HG02642 (cell line): ENCODE measurements at regions not wholly inside any gene's neighbourhood (a gene's known extent, or its start where the extent isn't known, plus 50 kb on each side); places are given as distances from the start of the nearest gene placed in this dataset.
"Not testable (repeated sequence)": the region's sequence is repeated elsewhere in the genome, so short reads cannot be mapped to it uniquely, and the experiment has no call there.

Experiments
- ATAC-seq: cut with Tn5 transposase; IDR thresholded peaks from one replicate; pipeline ENCODE4 v1.9.1; 2021; ENCODE audit warnings: mild to moderate bottlenecking; ENCODE audit not compliant: unreplicated experiment, poor library complexity

DNA sequence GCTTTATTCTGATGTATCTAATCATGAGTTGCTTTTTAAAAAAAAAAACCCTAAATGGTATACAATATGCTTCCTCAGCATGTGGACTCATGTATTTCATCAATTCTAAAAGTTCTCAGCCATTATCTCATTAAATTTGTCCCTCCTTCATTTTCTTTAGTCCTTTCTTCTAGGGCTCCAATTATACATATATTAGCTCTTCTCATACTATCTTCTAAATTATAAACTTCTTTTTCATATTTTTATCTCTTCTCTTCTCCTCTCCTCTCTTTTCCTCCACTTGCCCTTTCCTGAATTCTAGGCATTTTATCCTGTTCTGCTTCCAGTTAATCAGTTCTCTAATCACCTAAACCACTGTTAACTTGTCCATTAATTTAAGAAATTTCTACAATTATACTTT, 55.0 kb upstream of the IL33 start:
- ATAC-seq = no peak

DNA sequence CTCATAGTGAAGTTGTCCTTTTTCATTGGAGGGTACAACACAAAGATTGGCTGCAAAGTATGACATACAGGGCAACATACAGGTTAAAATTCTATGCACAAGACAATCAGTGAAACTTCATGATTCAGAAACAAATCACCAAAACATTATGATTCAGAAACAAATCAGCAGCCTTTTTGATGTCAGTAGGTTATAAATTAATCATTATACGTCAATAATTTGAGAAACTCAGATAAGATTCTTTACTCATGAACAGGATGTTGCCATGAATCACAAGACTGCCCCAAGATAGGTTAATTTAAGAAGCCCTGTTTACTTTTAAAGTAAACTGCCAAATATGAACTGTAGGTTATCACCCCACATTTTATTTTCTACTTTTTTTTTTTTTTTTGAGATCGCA, 62.2 kb upstream of the IL33 start:
- no peak for ATAC-seq

DNA sequence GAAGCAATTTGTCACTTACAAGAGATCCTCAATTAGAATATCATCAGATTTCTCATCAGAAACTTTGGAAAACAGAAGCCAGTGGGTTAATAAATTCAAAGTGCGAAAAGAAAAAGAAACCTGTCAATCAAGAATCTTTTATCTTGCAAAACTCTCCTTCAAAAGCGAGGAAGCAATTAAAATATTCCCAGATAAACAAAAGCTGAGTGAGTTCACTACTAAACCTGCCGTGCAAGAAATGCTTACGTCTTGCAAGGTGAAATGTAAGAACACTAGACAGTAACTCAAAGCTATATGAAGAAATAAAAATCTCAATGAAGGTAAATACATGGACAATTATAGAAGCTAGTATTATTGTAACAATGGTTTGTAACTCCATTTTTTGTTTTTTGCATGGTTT, 62.8 kb upstream of the IL33 start:
- no peak for ATAC-seq

DNA sequence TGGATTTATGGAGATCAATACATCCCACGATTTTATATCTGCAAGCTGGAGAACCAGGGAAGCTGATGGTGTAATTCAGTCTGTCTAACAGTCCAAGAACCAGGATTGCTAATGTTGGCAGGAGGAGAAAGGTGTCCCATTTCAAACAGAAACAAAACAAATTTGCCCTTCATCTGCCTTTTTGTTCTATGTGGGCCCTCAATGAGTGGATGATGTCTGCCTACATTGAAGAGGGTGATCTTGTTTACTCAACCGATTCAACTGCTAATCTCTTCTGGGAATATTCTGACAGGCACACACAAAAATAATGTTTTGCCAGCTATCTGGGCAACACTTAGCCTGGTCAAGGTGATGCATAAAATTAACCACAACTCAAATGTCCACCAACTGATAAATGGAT, 65.1 kb upstream of the IL33 start:
- ATAC-seq = no peak

DNA sequence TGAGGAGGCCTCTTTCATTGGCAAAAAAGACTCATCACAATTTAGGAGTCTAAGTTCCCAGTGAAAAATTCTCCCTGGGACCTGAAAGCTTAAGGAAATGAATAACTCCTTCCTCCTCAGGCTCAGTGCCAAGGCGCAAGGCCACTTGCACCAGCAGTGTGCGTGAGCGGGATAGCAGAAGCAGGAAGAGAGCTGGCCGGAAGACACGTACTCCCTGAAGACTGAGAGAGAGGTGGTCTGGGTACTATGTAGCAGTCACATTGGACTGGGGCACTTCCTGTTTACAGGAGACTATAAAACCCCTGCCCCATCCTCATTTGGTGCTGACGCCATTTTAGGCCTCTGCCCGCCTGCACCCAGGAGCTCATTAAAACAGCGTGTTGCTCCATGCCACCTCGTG, 66.3 kb upstream of the IL33 start:
- ATAC-seq = no peak

DNA sequence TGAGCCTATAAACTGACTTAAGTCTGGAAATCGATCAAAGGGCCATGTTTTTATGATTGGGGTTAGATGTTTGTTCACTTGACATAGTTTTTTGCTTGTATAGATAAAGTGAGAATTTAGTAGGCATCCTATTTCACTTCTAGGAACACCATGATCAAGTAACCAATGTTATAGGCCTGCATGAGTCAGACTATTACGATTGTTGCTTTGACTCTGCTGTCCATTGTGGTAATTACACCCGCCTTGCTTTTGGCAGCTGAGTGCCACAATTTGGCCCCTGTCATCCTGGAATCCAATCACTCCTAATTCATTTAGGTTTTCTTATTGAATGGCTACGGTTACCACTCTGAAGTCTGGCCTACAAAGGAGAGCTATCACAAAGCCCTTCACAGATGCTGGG, 67.8 kb upstream of the IL33 start:
- ATAC-seq = no peak

DNA sequence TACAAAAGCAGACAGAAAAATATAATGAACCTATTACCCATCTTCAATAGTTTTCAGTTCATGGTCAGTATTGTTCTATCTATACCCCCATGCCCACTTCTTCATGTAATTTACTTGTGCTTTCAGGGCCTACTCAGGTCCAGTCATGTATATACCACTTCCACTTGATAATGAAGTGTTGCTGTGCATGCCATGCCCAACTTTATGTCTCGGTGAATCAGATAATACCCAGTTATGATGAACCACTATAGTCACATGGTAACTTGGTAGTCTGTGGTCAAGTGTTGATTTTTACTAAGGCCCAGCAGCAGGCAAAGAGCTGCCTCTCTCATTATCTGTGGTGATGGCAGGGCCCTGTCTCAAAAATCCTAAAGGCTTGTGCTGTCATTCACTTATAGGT, 70.7 kb upstream of the IL33 start:
- no peak for ATAC-seq

DNA sequence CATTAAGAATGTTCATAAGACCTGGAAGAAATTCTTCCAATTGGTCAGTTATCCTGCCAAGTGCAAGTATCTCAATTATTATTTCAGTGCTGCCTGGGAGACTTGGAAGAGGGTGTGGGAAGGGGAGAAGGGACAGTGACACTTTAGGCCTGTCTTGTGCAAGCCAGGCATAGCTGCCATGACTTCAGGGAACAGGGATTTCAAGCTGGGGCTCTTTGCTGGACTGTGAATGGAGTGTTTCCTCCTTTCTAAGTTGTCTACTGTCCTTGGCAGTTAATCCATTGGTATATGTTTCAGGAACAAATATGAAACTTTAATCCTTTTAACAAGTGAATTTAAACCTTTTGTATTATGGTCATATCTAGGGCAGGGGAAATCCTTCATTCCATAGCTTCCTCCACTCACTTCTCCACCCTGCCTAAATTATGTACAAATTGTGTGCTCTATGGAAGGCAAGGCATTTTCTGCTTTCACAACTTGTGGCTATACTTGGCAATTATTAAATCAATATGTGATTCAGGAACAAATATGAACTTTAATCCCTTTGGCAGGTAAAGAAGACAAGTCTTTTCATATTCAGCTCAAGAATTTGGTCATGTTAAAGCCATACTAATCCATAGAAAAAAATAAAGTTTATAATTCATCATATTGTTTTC, 72.7 kb upstream of the IL33 start:
- no peak for ATAC-seq

DNA sequence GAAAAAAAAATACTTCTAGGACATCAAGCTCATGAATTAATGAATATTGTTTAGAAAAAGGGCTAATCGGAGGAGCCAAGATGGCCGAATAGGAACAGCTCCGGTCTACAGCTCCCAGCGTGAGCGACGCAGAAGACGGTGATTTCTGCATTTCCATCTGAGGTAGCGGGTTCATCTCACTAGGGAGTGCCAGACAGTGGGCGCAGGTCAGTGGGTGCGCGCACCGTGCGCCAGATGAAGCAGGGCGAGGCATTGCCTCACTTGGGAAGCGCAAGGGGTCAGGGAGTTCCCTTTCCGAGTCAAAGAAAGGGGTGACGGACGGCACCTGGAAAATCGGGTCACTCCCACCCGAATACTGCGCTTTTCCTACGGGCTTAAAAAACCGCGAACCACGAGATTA, 79.8 kb upstream of the IL33 start:
- ATAC-seq = not testable (repeated sequence)

DNA sequence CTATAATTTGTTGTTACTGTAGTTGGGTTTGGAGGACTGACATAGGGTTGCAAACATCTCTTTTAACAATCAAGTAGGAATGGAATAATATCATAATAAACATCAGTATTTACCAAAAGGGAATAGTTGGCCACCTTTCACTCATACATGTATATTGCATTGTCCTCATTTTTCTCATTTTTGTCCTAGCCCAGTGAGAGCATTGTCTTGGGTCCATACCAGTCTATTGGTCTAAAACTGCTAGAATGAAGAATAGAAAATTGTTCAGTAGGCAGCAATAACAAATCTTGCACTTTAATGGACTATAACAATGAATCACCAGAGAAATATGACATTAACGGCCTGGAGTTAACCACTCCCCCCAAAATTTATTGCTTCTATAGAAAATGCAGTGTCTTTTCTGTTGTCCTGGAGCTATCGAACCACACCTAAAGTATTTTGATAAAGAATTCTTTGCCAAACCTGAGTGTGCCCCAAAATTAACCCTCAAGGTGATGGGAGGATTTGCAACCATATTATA, 80.9 kb upstream of the IL33 start:
- ATAC-seq = no peak

DNA sequence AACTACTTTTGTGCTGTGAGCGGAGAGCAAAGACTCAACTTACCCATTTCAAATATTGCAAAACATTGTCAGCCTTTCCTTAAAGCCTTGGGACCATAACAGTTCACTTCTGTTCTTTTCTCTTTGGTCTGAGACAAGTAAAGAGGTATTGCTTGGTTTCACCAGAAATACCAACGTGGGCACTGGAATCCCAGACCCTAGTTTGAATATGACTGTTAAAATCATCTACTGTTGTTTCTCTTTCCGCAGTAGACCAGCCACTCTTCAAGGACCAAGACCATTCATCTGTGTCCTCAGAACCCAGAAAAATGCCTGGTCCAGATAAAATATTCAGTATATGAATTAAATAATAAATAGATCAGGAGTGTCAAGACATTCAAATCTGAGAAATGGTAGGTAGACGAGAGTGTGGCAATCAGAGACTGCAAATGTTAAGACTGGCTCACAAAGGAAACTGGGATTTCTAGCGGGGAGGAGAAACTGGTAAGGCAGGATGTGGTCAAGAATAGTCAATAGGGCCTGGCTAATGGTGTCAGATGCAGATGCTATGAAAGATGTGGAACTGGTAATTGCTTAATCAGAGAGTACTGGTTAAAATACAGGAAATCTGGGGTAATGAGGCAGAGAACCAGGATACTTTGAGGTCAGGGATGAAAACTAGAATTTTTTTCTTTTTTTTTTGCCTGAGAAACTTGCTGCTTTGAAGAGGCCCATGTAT, 82.1 kb upstream of the IL33 start:
- peak; percentile 83 for ATAC-seq

DNA sequence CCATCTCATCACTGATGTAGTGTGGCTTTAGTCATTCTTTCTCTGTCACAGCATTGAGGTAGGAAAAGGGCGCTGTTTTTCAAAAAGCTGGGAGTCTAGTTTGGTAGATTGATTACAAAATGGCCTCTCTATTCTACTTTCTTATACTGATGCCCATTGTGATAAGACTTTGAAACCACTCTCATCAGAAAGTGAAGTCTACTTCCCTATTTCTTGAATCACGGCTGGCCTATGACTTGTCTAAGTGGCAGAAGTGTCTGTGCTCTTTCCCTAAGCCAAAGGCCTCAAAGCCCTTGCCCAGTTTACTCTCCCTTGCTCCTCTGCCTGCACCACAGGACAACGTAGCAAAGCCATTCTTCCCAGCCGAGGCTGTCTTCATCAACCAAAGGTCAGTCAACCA, 83.0 kb upstream of the IL33 start:
- no peak for ATAC-seq

DNA sequence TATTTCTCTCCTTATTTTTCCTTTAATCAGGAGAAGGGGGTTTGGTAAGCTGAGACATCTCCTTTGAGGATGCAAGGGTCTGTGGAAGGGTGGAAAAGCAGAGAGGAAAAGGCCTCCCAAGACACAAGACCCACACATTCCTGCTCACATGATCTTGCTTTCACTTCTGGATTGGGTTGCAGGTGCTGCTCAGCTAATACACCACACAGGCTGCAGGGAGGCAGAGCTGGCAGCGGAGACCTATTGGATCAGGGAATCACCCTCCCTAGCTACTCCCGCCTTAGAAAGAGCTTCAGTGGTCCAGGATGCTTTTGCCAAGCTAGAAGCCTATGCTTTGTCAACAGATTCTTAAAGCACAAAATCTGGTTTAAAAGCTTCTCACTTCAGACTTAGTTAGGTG, 87.6 kb upstream of the IL33 start:
- no peak for ATAC-seq

DNA sequence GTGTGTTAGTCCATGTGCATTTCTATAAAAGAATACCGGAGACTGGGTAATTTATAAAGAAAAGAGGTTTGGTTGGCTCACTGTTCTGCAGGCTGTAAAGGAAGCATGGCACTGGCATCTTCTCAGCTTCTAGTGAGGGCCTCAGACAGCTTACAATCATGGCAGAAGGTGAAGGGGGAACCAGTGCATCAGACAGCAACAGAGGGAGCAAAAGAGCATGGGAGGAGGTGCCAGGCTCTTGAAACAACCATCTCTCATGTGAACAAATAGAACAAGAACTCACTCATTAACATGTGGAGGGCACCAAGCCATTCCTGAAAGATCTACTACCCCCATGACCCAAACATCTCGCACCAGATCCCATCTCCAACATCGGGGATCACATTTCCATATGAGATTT, 89.2 kb upstream of the IL33 start:
- ATAC-seq = no peak

DNA sequence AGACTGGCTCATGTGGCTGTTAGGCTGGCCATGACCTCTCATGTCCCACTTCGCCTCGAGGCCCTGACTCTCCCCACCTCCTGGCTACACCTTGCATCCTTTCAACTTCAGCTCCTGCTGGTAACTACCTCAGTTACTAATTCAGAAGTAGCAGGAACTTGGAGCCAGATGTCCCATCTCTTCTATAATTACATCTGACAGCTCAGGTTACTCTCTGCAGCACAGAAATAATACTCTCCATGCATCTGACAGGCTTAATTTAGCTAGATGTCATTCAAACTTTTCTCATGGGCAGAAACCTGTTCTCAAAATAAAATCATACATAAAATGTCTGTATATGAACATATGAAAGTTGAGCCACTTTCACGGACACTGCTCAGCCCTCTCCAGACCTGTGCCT, 92.2 kb upstream of the IL33 start:
- no peak for ATAC-seq

DNA sequence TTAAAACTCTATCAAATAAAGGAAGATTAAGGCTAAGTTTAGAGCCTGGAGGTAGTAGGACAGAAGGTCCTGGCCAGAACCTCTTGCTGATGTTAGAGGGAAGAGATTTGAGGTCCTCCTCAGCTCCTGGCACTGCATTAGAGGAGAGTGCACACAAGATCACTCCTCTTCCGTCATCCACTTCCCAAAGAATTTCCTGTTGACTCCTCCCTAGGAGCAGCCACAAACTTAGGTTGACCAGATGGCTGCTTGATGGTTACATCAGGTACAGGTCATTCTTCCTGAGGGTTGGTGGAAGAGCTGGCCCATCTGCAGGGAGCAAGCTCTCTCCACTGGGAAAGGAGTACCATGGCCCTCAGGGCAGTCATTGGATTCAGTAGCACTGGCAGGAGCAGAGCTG, 93.9 kb upstream of the IL33 start:
- no peak for ATAC-seq

DNA sequence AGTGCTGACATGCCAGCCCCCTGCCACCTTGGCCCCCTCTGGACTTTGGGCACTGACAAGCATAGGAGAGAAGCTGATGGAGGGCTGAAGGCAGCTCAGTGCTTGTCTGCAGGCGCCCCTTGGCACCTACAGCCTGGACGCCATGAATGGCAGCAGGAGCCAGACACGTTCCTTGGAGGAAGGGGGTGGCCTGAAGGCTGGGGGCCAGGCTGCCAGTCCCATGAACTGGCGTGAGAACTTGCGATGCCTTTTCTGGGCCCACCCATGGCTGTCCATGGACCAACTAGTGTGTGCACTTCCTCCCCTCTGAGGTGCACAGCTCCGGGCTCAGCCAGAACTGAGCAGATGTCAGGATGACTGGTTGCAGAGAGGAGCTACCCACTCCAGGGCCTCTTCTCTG, 99.0 kb upstream of the RANBP6 start:
- ATAC-seq = no peak

DNA sequence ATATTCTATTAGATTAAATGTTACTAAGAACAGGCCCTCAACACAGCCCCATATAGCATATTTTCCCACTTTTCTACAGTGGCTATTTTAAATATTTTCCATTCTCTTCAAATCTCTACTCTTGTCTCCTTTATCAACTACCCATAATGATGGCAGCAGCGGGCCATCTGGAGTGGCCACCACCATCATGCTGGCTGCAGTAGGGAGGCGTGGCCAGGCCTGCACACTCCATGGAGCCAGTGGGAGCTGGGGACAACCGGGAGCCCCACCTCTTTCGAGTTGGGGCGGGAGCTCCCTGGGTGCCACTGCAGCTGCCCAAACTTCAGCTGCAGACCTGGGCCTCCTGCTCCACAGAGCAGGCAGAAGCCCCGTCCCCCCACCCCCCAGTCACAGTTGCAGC, 98.4 kb upstream of the RANBP6 start:
- no peak for ATAC-seq

DNA sequence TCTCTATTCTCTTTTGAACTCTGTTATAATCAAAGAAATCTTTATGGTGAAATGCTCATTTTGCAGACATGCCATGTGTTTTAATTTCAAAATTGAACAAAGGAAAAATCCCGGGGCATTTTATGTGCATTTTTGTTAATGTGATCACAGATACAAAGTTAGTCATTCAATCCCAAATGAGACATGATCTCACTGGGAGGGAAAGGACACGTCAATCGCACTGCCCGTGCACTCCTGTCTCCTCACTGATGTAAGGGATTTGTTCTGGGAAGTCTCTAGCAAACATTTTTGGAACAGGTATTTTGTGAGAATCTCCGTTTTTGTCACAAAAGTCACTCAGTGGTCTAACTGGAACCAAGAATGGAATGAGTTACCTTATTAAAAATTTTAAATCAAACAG, 97.9 kb upstream of the RANBP6 start:
- ATAC-seq = no peak

DNA sequence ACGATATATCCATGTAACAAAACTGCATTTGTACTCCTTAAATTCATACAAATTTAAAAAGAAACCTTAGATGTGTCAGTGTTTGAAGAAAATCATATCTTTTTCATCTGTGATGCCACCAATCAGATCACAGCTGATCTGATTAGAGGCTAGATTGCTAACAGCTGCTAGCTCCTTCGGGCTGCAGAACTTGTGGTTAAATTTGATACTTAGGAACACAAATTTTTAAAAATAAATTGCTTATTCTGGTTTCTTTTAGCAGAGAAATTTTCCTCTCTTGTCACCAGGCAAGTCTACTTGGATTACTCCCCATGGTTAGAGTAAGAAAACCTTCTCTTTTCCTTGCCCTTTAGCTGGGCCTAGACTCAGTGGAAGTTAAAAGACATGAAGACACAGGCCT, 94.6 kb upstream of the RANBP6 start:
- no peak for ATAC-seq

DNA sequence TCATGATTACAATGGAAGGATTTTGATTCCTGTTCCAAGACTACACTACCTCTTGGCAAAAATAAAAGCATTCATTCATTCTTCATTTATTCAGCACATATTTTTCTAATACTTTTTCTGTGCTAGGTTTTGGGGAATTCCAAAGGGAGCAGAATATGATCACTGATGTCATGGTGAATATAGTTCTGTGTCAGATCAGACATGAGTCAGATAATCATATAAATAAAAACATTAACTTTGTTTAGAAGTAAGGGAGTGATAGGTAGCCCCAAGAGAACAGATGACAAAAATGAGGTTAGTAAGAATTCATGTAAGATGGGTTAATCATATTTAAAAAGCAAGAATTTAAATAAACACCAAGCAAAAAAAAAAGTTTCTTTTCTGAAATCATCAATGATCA, 94.1 kb upstream of the RANBP6 start:
- ATAC-seq = no peak

DNA sequence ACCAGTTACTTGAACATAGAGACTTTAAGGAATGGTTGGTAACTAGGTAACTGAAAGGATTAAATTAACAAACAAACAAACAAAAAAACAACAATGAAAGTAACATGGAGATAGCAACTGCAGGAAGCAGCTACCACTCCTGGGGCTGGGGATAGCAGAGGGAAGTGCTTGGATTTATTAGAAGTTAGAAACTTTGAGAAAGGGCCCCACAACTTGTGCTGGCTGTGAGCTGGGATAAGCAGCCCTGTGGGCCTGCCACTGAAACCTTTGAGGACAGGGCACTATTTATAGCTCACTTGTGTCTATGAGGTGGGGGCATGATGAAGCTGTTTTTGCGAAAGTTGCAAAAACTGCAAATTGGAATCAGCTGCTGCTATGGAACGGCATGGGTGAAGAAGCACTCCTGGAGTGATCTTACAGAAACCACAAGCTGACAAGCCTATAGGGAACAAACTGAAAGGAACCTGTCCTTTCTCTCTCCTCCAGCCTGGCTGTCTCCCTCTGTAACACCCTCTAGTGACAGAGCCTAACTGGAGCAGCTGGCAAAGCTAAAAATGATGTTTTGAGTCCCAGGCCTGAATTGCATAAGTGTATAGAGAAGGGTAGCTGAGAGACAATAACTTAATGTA, 91.4 kb upstream of the RANBP6 start:
- ATAC-seq = peak; percentile 80
